Left colon (tissue), 2 donors: ENCODE measurements at regions not wholly inside any gene's neighbourhood (a gene's known extent, or its start where the extent isn't known, plus 50 kb on each side); places are given as distances from the start of the nearest gene placed in this dataset.
"Not testable (repeated sequence)": the region's sequence is repeated elsewhere in the genome, so short reads cannot be mapped to it uniquely, and the experiment has no call there.

Source experiments
- ATAC-seq: fragments of 200-7000 bp; cut with Tn5 transposase; one replicate; pipeline ENCODE4 v1.9.1; 2020; ENCODE audit warnings: mild to moderate bottlenecking, moderate library complexity
- DNase-seq, 2 donors: peaks; one replicate each; pipeline ENCODE4 v3.0.0-alpha.2; 2020
- intact Hi-C, 2 donors: fragments of 100-400 bp; cut with DNase I in 1 of 2; cut with micrococcal nuclease in 1 of 2; formaldehyde crosslinking; loops; one replicate each; pipeline versions ENCODE4 v1.11.2 to v1.14.0; 2022; cut with DNase I, micrococcal nuclease
- donor health status: DM: no; HTN: no; CAD: no.
- donor health status: DM: yes; HTN: yes; CAD: no.

GRCh38 chr5:118176146-118176545 lies 812.2 kb downstream of the DTWD2 start:
- DNase-seq = no peak
- no peak for ATAC-seq
- intact Hi-C loops = no loop called here

- ATAC-seq (no peak), DNase-seq (no peak)
- intact Hi-C loops = no loop called here
Observed at GRCh38 chr5:118174671-118175070, 813.7 kb downstream of the DTWD2 start.

GRCh38 chr5:118173340-118173739 lies 815.0 kb downstream of the DTWD2 start:
- intact Hi-C loops = no loop called here
- ATAC-seq = no peak
- DNase-seq = no peak

DNA sequence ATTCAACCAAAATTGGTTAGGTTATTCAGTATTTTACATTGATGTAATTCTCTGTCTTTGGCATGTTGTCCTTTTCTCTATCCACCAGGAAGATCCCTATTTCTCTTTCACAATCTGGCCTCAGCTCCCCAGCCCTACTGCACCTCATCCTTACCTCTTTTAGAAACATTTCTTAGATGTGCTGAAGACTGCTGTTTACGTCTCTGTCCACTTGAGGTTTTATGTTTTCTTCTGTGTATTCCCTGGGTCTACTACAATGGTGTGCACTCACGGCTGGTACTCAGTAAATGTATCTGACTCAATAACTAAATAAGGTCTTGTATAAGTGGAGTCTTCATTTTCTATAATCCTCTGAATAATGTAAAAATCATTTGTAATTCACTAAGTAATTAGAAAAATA lies 822.7 kb downstream of the DTWD2 start:
- intact Hi-C loops = no loop called here
- DNase-seq (no peak), ATAC-seq (no peak)

DNA sequence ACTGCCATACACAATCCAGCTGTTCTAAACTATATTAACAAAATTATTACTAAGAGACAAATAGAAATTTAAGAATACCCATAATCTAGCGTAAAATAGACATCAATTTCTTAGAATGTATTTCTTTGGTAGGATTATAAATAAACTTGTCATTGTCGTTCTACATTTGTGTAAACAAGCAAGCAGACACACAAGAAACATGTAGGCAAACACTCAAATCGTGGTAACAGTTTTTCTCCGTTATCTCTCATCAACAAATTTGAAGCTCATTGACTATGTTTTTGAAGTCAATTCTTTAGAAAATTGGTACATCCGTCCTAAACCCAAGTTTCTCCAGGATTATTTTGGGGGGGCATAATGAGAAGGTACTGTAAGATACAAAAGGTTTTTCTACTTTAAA lies 832.2 kb downstream of the DTWD2 start:
- DNase-seq (no peak), ATAC-seq (no peak)
- intact Hi-C loops = no loop called here

DNA sequence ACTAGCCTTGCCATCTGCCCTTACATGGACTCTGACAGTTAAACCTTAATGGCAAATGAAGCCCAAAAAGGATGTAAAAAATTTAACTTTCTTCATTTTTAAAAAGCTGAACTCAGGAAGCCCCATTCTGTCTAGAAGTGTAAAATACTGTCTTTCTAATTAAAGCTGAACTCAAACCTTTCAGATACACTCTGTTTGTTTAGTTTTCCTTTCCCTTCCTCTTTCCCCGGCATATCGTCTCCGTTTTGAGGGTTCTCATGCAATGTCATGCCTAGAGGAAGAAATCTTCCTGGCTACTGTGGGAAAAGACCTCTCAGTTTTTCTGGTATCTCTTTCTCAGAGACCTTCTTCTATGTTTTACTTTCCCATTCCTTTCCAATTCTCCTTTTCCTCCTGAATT lies 841.5 kb downstream of the DTWD2 start:
- ATAC-seq (no peak), DNase-seq (no peak)
- intact Hi-C loops = no loop called here

GRCh38 chr5:118144540-118144939 lies 843.8 kb downstream of the DTWD2 start:
- DNase-seq = no peak
- no peak for ATAC-seq
- intact Hi-C loops = no loop called here

- intact Hi-C loops = no loop called here
- DNase-seq (no peak), ATAC-seq (no peak)
Observed at GRCh38 chr5:118139361-118139760, 849.0 kb downstream of the DTWD2 start.

- ATAC-seq = no peak
- intact Hi-C loops = no loop called here
- DNase-seq = no peak
Observed at GRCh38 chr5:118126159-118126558, 862.2 kb downstream of the DTWD2 start.

DNA sequence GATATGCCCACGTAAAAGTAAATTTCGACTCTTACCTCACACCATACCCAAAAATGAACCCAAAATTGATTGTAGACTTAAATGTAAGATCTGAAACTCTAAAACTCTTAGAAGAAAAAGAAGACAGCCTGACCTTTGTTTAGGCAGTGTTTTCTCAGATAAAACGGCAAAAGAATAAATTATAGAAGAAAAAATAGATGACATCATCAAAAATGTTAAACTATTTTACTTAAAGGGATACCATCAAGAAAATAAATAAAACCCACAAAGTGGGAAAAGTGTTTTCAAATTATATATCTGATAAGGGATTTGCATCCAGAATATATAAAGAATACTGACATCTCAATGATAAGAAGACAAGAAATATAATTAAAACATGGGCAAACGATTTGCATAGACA lies 862.7 kb downstream of the DTWD2 start:
- intact Hi-C loops = no loop called here
- no peak for ATAC-seq
- DNase-seq = no peak

GRCh38 chr5:118121258-118121657 lies 867.1 kb downstream of the DTWD2 start:
- intact Hi-C loops = no loop called here
- ATAC-seq (no peak), DNase-seq (no peak)

GRCh38 chr5:118115791-118116190 lies 872.6 kb downstream of the DTWD2 start:
- intact Hi-C loops = no loop called here
- DNase-seq (no peak), ATAC-seq (no peak)

DNA sequence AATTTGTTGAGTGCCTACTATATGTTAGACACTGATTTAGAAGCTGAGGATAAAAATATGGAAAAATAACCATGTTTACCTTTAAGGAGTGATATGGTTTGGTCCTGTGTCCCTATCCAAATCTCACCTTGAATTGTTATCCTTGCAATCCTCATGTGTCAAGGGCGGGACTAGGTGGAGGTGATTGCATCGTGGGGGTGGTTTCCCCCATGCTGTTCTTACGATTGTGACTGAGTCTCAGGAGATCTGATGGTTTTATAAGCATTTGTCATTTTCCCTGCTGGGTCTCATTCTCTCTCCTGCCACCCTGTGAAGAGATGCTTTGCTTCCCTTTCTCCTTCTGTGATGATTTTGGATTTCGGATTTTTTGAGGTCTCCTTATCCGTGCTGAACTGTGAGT lies 876.4 kb downstream of the DTWD2 start:
- DNase-seq = no peak
- intact Hi-C loops = no loop called here
- no peak for ATAC-seq

DNA sequence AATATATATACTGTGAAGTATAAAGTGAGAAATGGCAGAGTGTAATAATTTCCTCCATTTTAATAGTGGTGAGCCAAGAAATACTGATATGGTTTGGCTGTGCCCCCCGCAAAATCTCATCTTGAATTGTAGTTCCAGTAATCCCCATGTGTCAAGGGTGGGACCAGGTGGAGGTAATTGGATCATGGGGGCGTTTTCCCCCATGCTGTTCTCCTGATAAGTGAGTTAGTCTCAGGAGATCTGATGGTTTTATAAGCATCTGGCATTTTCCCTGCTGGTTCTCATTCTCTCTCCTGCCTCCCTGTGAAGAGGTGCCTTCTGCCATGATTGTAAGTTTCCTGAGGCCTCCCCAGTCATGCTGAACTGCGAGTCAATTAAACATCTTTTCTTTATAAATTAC lies 881.1 kb downstream of the DTWD2 start:
- ATAC-seq, DNase-seq, intact Hi-C loops: not testable (repeated sequence)

- DNase-seq (no peak), ATAC-seq (no peak)
- intact Hi-C loops = no loop called here
Observed at GRCh38 chr5:118098716-118099115, 889.6 kb downstream of the DTWD2 start.

DNA sequence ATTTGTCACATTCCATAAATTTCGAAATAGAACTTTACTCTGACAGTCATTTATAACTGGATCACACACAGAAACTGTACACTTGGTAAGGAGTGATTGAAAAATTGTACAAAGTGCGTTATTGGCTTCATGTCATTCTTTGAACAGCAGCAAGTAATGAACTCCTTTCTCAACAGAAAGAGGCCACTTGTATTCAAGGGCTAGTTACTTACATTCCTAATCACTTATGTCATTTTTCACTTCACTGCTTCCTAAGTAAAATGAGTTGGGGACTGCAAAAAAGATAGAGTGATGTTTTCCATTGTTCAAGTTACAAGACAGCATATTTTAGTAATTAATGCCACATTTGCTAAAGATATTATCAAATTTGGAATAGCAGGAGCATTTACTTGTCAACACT lies 893.2 kb downstream of the DTWD2 start:
- no peak for ATAC-seq
- DNase-seq = no peak
- intact Hi-C loops = no loop called here

- DNase-seq = no peak
- intact Hi-C loops = no loop called here
- ATAC-seq = no peak
Observed at GRCh38 chr5:118088448-118088847, 899.9 kb downstream of the DTWD2 start.

DNA sequence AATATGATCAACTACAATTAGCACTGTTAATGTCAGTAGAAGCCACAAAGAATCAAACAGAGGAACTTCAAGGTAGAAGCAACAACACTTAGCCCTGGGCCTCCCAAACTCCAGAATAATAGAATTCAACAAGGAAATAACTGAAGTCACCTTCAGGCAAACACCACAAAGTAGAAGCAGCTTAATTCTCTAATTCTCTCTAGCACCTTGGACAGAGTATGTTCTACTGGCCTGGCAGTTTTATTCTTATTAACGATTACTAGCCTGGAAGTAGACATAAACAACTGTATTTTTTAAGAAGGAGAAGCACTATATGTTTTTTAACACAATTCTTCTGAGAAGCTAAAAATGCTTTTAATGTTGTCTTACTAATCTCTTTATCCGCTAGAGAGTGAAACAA lies 911.9 kb downstream of the DTWD2 start:
- DNase-seq (no peak), ATAC-seq (no peak)
- intact Hi-C loops = no loop called here

DNA sequence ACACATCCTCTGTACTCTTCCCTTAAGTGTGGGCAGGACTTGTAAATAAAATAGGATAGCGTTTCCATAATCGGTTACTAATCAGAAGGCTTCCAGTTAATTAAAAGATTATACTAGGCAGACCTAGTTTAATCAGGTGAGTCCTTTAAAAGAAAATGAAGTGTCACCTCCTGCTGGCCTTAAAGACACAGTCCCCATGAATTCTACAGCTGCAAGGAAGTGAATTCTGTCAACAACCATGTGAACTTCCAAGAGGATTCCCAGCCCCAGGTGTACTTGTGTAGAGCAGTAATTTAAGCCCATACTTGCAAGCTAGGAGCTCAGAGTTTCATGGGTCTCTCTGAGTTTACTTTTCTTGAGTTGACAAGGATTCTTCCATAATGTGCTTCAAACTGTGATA lies 918.3 kb downstream of the DTWD2 start:
- DNase-seq (no peak), ATAC-seq (no peak)
- intact Hi-C loops = no loop called here

DNA sequence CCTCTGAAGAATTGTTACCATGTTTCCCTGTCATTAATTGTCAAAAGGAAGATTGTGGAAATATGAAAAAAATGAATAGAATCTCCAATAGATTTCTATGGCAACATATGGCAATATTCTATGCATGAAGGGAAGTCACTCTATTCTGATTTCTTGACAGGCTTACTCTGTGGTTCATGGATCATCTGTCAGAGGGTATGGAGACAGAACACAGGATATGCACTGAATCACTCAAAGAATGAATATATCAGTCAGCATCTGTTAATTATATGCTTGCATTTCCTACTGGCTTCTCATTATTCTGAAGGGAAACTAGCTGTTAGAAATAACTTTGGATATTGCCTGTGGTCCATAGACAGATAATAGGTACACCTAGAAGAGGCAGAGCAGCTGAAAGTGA lies 918.9 kb downstream of the DTWD2 start:
- intact Hi-C loops = no loop called here
- DNase-seq (no peak), ATAC-seq (no peak)

- intact Hi-C loops = no loop called here
- DNase-seq (no peak), ATAC-seq (no peak)
Observed at GRCh38 chr5:118068886-118069285, 919.5 kb downstream of the DTWD2 start.

GRCh38 chr5:118063836-118064235 lies 924.5 kb downstream of the DTWD2 start:
- ATAC-seq = not testable (repeated sequence)

More at GRCh38 chr5:118063836-118064235, 924.5 kb downstream of the DTWD2 start:
- intact Hi-C loops, DNase-seq: not testable (repeated sequence)
